ENCODE measurements at regions not wholly inside any gene's neighbourhood (a gene's known extent, or its start where the extent isn't known, plus 50 kb on each side); places are given as distances from the start of the nearest gene placed in this dataset.

DNA sequence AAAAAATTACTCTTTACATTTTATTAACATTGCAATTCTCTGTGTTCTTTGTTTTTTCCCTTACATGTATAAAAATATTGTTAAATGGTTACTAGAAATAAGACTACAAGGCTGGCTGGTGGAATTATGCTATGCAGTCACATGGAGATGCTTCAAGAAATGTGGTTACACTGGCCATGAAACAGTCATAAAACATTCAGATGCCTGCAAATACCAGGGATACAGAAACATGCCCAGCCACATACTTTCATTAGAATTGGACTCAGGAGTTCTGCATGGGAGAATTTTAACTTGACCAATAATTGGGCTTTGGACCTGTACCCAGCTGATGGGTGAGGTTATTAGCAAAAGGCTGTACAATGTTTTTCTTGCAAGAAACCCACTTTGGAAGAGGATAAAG is 1407.7 kb upstream of the SLC10A2 start:
- H3K4me1 Mint-ChIP-seq (ENCODE audit: low read depth, unreplicated experiment): no peaks in the 10 kb centered on the region
- peaks cover 2% of the 10 kb centered on the region for H3K36me3 Mint-ChIP-seq (ENCODE audit: unreplicated experiment)
- H3K4me3 Mint-ChIP-seq (ENCODE audit: unreplicated experiment): no peak overlapping the region
- no peak for TF ChIP-seq CTCF (IDR thresholded peaks at IDR 0.05; ENCODE audit: partially characterized antibody, unreplicated experiment)
- H3K27ac Mint-ChIP-seq (ENCODE audit: unreplicated experiment): no peak overlapping the region
- DNase-seq: no peak
- H3K27me3 Mint-ChIP-seq (ENCODE audit: unreplicated experiment): no peaks in the 10 kb centered on the region
- H3K9me3 Mint-ChIP-seq (ENCODE audit: unreplicated experiment): no peaks in the 10 kb centered on the region

- TF ChIP-seq CTCF (IDR thresholded peaks at IDR 0.05; ENCODE audit: partially characterized antibody, unreplicated experiment): no peak
- H3K27ac Mint-ChIP-seq (ENCODE audit: unreplicated experiment): no peak overlapping the region
- H3K27me3 Mint-ChIP-seq (ENCODE audit: unreplicated experiment): peaks cover 4% of the 10 kb centered on the region
- no peak for DNase-seq
- H3K4me1 Mint-ChIP-seq (ENCODE audit: low read depth, unreplicated experiment): no peaks in the 10 kb centered on the region
- H3K36me3 Mint-ChIP-seq (ENCODE audit: unreplicated experiment): no peaks in the 10 kb centered on the region
- H3K4me3 Mint-ChIP-seq (ENCODE audit: unreplicated experiment): no peak overlapping the region
- H3K9me3 Mint-ChIP-seq (ENCODE audit: unreplicated experiment): no peaks in the 10 kb centered on the region
These were observed 1399.8 kb upstream of the SLC10A2 start for GRCh38 chr13:104466016-104466415.

GRCh38 chr13:104461049-104461448 is 1394.8 kb upstream of the SLC10A2 start:
- Mint-ChIP-seq H3K4me1 (ENCODE audit: low read depth, unreplicated experiment) (no peaks in the 10 kb centered on the region), H3K4me3 (ENCODE audit: unreplicated experiment) (no peak overlapping the region), H3K27ac (ENCODE audit: unreplicated experiment) (no peak overlapping the region), H3K27me3 (ENCODE audit: unreplicated experiment) (peaks cover 4% of the 10 kb centered on the region), H3K36me3 (ENCODE audit: unreplicated experiment) (no peaks in the 10 kb centered on the region), H3K9me3 (ENCODE audit: unreplicated experiment) (no peaks in the 10 kb centered on the region)
- no peak for DNase-seq
- TF ChIP-seq CTCF (IDR thresholded peaks at IDR 0.05; ENCODE audit: partially characterized antibody, unreplicated experiment): no peak

- H3K4me3 Mint-ChIP-seq (ENCODE audit: unreplicated experiment): no peak overlapping the region
- DNase-seq: no peak
- no peaks in the 10 kb centered on the region for H3K36me3 Mint-ChIP-seq (ENCODE audit: unreplicated experiment)
- no peaks in the 10 kb centered on the region for H3K9me3 Mint-ChIP-seq (ENCODE audit: unreplicated experiment)
- H3K4me1 Mint-ChIP-seq (ENCODE audit: low read depth, unreplicated experiment): no peaks in the 10 kb centered on the region
- TF ChIP-seq CTCF (IDR thresholded peaks at IDR 0.05; ENCODE audit: partially characterized antibody, unreplicated experiment): no peak
- no peak overlapping the region for H3K27ac Mint-ChIP-seq (ENCODE audit: unreplicated experiment)
- H3K27me3 Mint-ChIP-seq (ENCODE audit: unreplicated experiment): peaks cover 4% of the 10 kb centered on the region
These were observed 1394.3 kb upstream of the SLC10A2 start for GRCh38 chr13:104460554-104460953.

GRCh38 chr13:104450006-104450405 is 1383.8 kb upstream of the SLC10A2 start:
- no peaks in the 10 kb centered on the region for H3K27me3 Mint-ChIP-seq (ENCODE audit: unreplicated experiment)
- no peak overlapping the region for H3K4me3 Mint-ChIP-seq (ENCODE audit: unreplicated experiment)
- H3K36me3 Mint-ChIP-seq (ENCODE audit: unreplicated experiment): no peaks in the 10 kb centered on the region
- H3K9me3 Mint-ChIP-seq (ENCODE audit: unreplicated experiment): no peaks in the 10 kb centered on the region
- TF ChIP-seq CTCF (IDR thresholded peaks at IDR 0.05; ENCODE audit: partially characterized antibody, unreplicated experiment): no peak
- no peak overlapping the region for H3K27ac Mint-ChIP-seq (ENCODE audit: unreplicated experiment)
- DNase-seq: no peak
- no peaks in the 10 kb centered on the region for H3K4me1 Mint-ChIP-seq (ENCODE audit: low read depth, unreplicated experiment)
